NOMO-1 treated with DMSO at 0.1 percent for 48 hours (cell line): ENCODE measurements at regions not wholly inside any gene's neighbourhood (a gene's known extent, or its start where the extent isn't known, plus 50 kb on each side); places are given as distances from the start of the nearest gene placed in this dataset.
"Not testable (repeated sequence)": the region's sequence is repeated elsewhere in the genome, so short reads cannot be mapped to it uniquely, and the experiment has no call there.

Source experiments
- DNase-seq: peaks from one replicate; lab custom pipeline; 2025; ENCODE audit not compliant: unreplicated experiment; lab: John Stamatoyannopoulos, UW

DNA sequence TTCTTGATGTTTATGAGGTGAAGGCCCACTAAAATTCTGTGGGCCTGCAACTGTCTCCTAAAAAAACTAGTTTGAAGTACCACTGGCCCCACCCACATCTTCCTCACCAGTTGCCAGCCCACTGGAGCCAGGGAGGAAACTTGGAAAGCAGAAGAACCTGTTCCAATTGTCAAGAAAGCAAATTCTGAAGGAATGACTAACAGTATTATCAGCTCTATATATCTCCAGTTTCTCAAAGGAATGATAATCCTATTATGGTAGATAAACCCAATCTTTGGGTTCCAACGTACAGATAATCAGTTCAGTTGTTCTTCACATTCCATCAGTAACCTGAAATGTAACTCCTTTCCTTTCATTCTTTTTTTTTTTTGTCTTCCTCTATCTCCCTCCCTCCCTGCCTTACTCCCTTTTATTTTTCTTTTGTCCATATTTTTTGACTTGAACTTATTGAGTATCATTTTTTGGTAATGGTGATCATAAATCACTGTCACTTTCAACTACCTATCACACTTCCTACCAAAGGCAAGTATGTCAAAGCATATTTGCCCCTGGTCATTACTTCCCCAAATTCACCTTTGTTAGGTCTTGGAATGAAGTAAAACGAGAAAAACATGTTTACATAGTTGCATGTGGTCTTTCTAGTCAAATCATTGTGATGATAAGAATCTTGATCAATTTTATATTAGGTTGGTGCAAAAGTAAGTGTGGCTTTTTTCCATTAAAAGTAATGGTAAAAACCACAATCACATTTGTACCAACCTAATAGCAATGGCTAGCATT is 943.4 kb downstream of the TTLL7 start:
- no peak for DNase-seq

DNA sequence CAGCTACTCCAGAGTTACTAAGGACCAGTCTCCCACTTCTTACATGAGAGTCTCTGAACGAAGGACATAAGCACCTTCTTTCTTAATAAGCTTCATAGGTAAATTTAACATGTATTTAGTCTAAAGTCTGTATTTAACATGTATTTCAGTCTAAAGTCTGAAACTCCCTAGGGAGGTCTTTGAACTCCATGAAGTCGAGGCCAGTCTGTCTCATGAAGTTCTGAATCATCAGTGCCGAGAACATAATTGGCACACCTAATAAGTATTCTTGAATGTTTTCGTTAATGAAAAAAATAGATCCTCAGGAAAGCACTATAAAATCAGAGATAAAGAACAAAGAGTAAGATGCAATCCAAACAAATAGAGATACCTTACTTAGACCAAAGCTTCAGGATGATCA is 945.5 kb downstream of the TTLL7 start:
- DNase-seq = no peak

DNA sequence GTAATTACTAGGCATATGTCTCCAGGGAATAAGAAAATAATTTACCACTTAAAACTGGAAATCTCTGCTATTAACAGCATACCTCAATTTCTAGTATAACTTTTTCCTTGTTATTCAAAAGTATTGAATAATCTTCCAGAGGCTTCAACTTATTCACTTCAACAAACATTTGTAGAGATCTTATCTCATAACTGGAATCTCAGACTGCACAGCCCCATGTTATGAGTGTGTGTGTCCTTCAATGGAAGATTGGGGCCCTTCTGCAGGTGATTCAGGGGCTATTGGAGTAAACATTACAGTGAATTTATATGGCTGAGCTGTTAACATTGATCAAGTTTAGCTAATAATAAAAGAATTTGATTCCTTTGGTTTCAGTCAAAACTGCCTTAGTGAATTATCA is 946.1 kb downstream of the TTLL7 start:
- DNase-seq = no peak

GRCh38 chr1:83051053-83051452 is 947.9 kb downstream of the TTLL7 start:
- DNase-seq = not testable (repeated sequence)

DNA sequence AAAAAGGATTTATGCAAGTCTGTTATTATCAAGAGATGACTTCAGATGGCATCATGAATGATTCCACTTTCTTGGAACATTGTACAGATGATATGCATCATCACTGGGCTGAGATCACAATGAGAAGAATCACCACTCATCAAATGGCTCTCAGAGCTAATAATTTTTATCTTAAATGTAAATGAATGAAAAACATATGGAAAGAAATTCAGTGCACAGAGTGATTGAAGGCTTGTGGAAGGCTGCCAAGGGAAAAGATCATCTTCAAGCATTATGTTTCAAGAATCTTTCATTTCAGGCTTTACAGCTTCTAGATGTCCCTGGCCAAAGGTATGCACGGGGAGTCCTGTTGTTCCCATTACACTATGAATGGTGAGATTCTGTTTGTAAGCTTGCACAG is 955.7 kb downstream of the TTLL7 start:
- DNase-seq = no peak

GRCh38 chr1:83039091-83039490 is 959.8 kb downstream of the TTLL7 start:
- not testable (repeated sequence) for DNase-seq

DNA sequence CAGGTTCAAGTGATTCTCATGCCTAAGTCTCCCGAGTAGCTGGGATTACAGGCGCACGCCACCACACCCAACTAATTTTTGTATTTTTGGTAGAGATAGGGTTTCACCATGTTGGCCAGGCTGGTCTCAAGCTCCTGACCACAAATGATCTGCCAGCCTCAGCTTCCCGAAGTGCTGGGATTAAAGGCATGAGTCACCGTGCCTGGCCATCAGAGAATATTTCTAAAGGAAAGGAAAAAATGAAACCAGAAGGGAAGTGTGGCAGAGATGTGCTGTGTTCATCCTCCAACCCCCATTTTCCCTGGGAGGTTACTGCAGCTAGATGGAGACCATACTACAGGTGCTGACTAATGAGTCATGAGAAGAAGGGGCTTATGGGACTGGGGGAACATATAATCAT is 964.1 kb downstream of the TTLL7 start:
- no peak for DNase-seq

DNA sequence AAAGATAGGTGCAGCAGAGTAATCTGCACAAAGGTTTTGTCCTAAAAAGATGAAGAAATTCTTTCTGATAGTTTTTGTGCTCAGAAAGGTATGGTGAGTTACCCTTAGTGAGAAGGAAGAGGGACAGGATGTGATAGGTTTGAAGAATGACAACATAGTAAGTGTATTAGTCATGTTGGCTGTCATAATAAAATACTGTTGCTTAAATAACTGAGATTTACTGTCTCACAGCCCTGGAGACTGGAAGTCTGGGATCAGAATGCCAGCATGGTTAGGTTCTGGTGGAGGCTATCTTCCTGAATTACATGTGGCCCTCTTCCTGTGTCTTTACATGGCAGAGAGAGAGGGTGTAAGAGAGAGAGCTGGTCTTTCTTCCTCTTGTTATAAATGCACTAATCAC is 965.2 kb downstream of the TTLL7 start:
- DNase-seq = no peak

DNA sequence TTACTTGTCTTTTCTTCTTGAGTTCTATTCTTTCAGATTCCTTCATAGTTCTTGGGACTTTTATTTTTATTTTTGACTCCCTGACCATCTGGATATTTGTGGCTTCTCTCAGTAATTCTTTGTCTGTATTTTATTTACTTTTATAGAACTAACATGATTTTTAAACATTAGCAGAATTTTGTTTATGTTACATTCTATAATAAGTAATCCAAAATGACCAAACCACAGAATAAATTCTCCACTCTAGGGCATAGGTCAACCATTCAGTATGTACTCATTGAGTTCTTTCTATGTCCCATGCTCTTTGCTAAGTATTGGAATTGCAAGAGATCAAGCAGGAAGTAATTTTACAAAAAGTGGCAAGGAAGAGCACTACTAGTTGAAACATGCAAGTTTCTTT is 969.0 kb downstream of the TTLL7 start:
- no peak for DNase-seq

- no peak for DNase-seq
Observed at GRCh38 chr1:83029050-83029449, 969.9 kb downstream of the TTLL7 start.

GRCh38 chr1:83028467-83028866 is 970.5 kb downstream of the TTLL7 start:
- DNase-seq = no peak

- DNase-seq = no peak
Observed at GRCh38 chr1:83027511-83027910, 971.4 kb downstream of the TTLL7 start.

DNA sequence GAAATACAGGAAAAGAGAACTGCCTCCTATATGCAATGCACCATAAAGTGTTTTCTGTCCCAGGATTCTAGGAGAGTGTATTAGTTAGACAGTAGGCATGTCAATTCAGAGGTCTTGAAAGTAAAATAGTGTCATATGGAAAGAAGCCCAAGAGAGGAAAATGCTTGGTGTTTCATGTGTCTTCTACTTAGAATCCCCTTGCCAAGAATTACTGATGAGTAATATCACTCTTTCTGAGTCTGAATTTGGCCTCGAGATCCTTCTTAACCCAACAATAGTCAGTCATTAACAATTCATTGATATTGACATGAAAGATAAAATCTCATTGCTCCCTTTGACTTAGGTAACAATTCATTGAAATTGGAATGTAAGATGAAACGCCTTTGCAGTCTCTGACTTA is 972.2 kb downstream of the TTLL7 start:
- DNase-seq = no peak

- no peak for DNase-seq
Observed at GRCh38 chr1:83024251-83024767, 974.6 kb downstream of the TTLL7 start.

- no peak for DNase-seq
Observed at GRCh38 chr1:83023212-83023611, 975.7 kb downstream of the TTLL7 start.

GRCh38 chr1:83022206-83022605 is 976.7 kb downstream of the TTLL7 start:
- no peak for DNase-seq

- no peak for DNase-seq
Observed at GRCh38 chr1:83017701-83018100, 981.2 kb downstream of the TTLL7 start.

DNA sequence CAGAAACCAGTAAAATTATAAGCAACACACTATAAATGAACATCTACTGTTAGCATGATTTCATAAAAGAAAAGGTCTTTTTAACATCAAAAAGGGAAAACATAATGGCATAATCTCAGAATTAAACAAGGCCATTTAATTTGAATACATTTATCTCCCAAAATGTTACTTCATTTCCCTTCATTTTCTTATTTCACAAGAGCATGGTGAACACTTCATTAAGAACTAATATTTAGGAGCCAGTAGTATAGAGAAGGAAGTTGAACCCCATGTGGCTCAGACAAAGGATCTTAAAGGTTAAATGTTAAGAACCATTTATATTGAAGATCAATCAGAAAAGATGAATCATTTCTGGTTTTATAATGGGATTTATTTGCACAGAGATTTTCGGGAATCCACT is 981.7 kb downstream of the TTLL7 start:
- DNase-seq = no peak

DNA sequence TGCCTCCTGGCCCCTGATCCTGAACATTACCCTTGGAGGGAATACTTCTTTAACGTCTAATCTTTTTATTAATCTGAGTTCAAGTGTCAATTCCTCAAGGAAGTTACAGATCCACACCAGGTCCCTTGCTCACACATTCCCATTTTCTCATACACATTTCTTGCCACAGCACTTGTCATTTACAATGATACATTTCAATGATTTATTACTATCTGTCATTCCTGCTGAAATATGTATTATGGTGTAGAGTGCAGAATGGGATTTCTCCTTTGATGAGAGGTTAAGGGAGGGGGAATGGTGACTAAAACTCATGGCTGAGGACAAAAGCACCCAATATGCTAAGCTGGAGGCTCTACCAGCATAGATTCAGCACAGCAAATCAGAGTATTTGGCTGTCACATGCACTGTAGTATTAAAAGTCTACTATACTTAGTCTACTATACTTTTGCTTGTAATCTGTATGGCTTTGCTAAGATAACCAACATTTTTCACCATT is 982.5 kb downstream of the TTLL7 start:
- DNase-seq = no peak

- no peak for DNase-seq
Observed at GRCh38 chr1:83015163-83015562, 983.8 kb downstream of the TTLL7 start.

- DNase-seq = no peak
Observed at GRCh38 chr1:83012950-83013349, 986.0 kb downstream of the TTLL7 start.

DNA sequence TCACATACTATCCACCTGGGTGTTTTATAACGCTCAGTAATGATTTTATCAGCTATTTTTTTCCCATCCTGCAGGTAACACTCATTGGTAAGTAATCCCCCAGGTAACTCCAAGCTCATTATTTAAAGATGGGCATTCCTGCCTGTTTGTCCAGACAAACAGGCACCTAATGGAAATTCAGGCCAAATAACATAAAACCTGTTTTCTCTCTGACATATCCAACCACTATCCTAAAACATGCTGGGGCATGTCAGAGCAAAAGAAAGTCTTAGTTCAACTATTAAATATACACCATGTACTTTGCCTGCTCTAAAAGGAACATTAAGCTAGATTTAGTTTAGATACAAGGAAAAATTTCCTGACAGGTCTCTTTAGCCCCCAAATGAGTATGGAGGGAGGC is 987.7 kb downstream of the TTLL7 start:
- DNase-seq = no peak

- DNase-seq = no peak
Observed at GRCh38 chr1:83006271-83006670, 992.7 kb downstream of the TTLL7 start.
